B cell (primary cell): ENCODE measurements at regions not wholly inside any gene's neighbourhood (a gene's known extent, or its start where the extent isn't known, plus 50 kb on each side); places are given as distances from the start of the nearest gene placed in this dataset.

ENCODE experiments used
- CTCF ChIP-seq: fragments of 200-600 bp; IDR thresholded peaks from one replicate; pipeline ENCODE4 v1.8.0; 2022; ENCODE audit warnings: antibody characterized with exemption, mild to moderate bottlenecking
- EZH2 ChIP-seq: IDR thresholded peaks from 2 replicates; pipeline ENCODE4 v1.6.1; 2012; ENCODE audit warnings: borderline replicate concordance, low read depth, mild to moderate bottlenecking, moderate library complexity, low read length; ENCODE audit not compliant: insufficient read depth, poor library complexity, severe bottlenecking

DNA sequence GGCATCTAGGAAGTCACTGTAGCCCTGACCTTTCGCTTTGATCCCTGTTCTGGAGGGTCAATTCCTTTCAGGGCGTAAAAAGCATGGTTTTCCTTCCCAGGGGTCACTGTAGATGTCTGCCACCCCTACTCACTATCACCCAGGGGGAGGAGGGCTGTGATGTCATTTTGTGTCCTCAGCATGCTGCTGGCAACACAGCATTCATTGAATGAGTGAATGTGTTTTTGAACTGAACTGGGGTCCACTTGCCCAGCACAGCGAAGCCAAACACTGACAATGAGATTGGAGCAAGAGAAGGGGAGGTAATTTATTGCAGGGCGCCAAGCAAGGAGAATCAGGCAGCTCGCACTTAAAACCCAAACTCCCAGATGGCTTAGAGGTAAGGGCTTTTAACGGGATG lies 78.2 kb upstream of the PGBD5 start:
- TF ChIP-seq CTCF: no peak
- TF ChIP-seq EZH2: no peak
